GM19397 (cell line): ENCODE measurements at regions not wholly inside any gene's neighbourhood (a gene's known extent, or its start where the extent isn't known, plus 50 kb on each side); places are given as distances from the start of the nearest gene placed in this dataset.
"Not testable (repeated sequence)": the region's sequence is repeated elsewhere in the genome, so short reads cannot be mapped to it uniquely, and the experiment has no call there.

Source experiments
- ATAC-seq: cut with Tn5 transposase; IDR thresholded peaks from one replicate; pipeline ENCODE4 v1.9.1; 2021; ENCODE audit warnings: mild to moderate bottlenecking, moderate library complexity; ENCODE audit not compliant: unreplicated experiment

DNA sequence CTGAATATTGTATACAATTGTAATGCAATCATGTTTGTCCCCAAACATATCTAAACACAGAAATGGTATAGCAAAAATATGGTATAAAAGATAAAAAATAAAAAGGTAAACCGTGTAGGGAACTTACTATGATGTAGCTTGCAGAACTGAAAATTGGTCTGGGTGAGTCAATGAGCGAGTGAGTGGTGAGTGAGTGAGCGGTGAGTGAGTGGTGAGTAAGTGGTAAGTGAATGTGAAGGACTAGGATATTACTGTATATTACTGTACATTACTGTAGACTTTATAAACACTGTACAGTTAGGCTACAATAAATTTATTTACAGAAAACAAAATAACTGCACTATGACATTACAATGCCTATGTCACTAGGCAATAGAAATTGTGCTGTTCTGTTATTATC is 1163.2 kb upstream of the SORCS1 start:
- no peak for ATAC-seq

DNA sequence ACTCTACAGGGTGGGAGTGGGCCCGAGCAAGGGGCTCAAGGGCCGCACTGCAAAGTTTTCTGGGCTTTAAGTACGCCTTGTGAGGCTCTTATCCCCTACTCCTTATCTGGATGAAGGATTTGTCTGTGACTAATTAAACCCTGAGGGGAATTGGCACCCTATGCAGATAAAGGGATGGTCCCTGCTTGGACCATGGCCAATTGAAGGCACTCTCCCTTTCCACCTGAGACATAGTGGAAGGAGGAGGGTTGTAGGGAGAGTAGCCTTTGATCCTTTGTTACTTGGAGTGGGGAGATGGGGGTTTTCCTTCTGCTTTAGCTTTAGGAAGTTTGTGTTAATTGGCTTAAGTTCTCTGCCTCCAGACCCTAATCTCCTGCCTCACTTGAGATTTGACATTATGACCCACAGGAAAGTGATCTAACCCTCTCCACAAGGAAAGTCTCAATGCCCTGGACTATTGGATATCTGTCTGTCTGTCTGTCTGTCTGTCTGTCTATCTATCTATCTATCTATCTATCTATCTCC is 1158.8 kb upstream of the SORCS1 start:
- ATAC-seq = no peak

DNA sequence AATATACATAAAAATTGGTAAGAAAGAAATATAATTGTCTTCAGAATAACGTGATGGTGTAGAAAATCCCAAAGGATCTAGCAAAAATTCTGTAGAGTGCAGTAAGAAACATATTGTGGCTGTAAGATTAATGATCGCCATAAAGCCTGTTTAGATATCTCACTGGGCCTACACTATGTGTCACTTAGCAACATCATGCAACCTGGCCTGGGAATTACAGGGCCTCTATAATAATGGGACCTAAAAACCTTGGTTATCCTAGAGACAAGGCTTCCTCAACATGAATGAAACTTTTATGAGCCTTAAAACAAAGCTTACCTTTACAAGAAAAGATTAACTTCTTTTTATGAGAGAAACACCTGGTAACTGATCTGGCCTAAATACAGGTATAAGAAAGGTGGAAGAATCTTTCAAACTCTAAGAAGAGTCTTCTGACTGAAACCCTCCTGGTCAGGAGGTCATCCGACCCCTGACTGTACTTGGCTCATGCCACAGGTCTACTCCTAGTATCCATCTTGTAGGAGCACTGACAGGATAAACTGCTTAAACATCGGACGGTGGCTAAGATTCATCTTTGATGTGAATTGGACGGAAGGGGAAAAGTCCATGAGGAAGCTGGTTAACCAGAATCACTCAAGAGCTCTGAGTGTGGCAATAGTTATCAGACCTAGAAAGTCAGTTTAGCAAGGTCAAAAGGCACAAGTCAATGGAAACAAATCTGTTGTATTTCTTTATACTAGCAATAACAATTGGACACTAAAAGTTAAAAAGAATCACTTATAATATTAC is 1155.1 kb upstream of the SORCS1 start:
- no peak for ATAC-seq

DNA sequence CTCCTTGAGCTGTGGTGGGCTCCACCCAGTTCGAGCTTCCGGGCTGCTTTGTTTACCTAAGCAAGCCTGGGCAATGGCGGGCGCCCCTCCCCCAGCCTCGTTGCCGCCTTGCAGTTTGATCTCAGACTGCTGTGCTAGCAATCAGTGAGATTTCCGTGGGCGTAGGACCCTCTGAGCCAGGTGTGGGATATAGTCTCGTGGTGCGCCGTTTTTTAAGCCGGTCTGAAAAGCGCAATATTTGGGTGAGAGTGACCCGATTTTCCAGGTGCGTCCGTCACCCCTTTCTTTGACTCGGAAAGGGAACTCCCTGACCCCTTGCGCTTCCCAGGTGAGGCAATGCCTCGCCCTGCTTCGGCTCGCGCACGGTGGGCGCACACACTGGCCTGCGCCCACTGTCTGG is 1151.1 kb upstream of the SORCS1 start:
- ATAC-seq = not testable (repeated sequence)

DNA sequence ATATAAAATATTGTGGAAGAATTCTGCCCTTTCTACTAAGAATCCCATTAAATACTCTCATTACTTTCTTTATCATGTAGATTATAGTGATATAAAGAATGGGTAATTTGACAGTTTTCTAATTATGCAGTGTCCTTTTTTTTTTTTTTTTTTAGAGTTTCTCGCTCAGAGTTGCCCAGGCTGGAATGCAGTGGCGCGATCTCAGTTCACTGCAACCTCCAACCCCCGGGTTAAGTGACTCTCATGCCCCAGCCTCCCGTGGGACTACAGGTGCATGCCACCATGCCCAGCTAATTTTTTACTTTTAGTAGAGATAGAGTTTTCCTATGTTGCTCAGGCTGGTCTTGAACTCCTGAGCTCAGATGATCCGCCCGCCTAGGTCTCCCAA is 1143.4 kb upstream of the SORCS1 start:
- ATAC-seq = no peak

DNA sequence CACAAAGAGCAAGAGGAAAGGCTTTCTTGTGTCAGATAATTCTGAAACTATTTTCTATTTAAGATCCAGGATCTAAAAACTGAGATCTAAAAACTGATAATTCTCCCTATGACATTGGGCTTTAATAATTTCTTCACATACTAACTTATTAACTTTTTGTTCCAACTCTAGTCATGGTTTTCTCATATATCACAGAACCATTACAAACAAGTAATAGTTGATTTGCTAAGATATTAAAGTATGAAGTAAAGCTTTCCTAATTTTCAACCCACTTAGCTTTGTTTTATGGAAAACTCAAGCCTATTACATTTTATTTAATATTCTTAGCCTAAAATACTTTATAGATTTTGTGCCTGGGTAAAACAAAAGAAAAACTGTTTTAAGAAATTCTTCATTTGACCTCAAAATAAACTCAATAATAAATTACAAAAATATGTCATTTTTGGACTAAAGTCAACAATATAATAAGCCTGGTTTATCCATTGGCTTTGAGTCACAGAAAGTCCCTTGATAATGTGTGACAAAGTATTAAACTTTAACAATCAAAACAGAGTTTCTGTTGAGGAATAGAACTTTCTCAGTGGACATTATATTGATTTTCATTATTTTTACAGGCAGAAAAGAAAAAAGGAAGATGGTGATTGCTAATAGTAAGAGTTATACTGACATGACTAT is 1142.9 kb upstream of the SORCS1 start:
- no peak for ATAC-seq

DNA sequence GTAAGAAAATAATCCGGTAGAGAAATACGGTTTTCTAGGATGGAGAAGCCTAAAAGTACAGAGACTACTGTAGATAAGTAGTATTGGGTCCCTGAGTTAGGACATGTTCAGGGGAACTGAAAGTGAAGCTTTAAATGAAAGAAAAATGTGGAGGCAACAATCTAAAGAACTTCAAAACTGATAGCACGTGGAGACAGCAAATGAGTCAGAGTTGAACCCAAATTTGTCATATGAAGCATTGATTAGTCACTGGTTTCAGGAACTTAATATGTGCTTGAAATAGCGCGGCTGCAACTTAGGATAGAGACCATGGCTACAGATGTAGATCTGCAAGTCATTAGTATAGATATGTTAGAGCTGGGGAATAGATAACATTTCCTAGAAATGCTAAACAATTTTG is 1138.6 kb upstream of the SORCS1 start:
- ATAC-seq = no peak

DNA sequence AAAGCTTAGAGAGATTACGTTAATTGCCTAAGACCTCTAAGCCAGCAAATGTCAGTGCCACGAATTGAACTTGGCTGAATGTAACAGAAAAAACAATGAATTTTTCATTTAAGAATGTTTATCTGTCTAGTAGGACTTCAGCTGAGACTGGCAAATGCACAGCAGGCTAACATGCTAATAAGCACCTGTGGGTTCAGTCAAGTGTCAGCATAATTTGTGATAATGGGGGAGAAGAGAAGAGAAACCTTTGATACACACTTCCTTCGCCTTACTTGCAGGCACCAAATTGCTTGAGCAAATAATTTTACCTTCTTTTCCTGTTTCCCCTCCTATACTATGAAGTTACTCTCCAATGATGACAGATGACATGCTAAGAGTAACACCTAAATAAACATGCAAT is 1136.5 kb upstream of the SORCS1 start:
- ATAC-seq = no peak

DNA sequence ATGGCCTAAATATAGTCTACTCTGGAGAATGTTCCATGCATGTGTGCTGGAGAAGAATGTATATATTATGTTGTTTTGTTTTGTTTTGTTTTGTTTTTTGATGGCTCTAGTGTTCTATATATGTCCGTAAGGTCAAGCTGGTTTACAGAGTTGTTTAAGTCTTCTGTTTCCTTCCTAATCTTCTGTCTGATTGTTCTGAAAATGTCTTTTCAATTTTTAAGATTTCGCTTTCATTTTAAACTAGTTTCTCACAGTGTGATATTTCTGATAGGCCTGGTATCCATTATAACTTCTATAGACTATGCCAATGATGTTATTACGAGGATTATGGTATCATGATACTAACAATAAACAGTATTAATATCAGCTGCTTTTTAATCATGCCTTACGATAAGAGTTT is 1126.3 kb upstream of the SORCS1 start:
- ATAC-seq = no peak

DNA sequence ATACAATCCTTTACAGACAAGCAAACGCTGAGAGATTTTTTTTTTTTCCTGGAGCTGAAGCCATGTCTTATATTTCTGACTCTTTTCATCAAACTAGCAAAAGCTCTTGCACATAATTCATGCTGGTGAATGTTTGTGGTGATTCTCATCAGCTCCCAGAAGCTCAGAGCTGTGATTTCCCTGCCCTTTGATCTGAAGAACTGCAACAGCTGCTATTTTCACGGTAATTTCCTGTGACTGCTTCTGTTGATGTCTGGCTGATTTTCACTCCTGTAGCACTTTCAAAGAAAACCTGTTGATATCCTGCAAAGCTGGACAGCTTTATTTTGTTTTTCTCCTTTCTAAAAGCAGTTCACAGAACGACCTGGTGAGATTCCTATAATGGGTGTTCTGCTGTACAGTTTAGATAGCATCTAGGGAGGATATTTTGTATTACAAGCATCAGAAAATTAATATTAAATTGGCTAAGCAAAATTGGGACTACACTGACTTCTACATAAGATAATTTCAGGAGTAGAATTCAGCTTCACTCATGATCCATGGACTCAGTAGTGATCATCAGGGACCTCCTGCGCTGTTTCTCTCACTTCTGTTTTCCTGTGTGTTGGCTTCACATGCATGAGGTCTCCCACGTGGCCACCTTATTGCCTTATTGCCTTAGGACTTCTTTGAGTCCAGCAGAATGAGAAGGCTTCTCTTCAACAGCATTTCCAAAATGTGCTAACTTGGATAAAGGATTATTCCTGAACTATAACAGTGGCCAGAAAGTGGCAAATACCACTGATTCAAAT is 1111.6 kb upstream of the SORCS1 start:
- no peak for ATAC-seq

DNA sequence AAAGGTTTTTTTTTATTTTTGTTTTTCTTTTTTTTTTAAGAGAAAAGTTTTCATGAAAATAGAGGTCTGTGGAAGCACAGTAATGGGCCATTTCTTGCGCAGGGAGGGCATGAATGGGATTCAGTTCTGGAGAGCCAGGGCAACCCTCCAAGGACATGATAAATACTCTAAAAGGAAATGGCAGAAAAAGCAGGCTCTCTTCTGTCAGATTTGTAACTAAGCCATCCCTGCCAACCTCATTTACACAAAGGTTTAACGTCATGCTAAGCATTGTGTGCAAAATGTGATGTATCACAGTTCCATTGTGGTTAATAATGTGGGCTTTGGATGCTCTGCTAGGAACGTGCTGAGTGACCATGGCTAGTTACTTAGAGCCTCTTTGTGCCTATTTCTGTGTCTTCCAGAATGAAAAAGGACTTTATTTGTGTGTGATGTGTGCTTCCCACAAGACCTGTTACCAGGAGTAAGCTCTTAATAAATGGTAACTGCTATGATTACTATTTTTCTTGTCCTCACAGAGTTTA is 1095.9 kb upstream of the SORCS1 start:
- no peak for ATAC-seq

DNA sequence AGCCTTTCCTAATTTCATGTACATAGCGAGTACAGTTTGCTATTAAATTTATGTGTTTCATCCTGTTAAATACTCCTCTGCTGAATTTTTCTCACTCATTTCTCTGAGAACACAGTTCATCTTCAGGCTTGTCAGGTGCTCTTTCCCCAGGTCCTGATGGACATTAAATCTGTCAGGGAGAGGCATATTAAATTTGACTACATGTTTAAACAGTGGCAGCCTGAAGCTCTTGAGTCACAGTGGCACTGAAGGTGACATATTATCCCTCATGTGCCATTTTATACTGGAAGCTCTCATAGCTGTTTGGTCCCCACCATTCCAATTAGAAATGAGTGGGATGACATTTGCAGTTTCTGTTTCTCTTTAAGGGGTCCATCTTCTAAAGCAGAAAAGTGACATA is 1089.6 kb upstream of the SORCS1 start:
- no peak for ATAC-seq

DNA sequence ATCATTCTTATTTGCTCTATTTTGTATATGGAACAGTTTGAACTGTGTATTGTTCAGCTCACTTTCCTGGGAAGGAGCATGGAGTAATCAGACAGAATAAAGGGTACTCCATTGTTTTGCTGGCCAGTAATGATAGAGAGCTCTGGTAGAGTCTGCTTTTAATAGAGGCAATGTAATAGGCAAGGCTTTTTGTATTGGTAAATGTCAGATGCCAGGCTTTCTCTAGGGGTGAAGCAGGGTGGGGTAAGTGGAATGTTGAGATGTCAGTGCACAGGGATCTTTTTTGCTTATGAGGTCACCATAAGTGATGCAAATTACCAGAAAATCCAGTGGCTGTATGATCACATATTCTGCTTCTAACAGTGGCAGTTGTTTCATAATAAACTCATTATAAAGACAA is 1088.3 kb upstream of the SORCS1 start:
- ATAC-seq = no peak

DNA sequence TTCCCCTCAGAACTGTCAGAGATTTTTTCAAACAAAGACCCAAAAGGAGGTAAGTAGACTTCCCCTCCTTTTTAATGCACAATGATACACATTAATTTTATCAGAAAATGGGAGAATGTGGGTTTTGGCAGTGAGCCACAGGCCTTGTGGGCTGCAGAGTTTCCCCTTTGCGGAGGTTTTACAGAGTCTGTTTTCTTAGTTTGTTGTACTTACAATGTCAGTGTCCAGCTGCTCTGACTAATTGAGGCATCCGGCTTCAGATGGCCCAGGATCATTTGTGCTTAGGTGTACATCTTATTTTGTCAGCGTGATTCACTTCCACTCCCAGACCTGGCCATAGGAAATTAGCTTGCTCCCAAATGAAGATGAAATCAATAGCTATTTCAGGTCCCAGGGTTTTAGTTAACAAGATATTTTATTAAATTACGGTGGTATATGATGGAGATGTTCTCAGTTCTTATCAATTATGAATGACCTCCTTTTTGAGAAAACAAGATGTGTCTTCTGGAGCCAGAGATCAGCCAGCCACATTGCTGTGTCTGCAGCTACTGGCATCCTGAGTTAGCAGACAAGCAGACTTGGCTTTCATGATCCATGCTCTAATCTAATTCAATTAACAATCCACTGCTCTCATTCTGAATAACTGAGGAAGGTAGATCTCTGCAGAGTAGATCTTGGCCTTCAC is 1086.6 kb upstream of the SORCS1 start:
- no peak for ATAC-seq

DNA sequence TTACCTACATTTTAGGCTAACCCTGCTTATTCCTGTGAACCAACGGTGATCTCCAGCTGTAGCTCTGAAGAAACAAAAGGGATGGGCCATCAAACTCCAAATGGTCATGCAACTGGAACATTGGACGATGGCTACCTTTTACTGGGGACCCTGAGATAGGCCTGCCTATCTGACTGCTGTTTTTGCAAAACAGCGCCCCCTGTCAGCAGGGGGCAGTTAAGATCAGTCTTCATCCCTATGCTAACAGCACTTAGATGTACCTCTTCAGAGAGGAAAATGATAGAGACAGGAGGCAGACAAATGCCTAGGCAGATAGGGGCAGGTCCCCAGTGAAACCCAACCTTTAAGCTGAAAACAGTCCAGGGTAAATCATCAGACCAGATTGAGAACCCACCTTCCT is 1085.4 kb upstream of the SORCS1 start:
- ATAC-seq = no peak

DNA sequence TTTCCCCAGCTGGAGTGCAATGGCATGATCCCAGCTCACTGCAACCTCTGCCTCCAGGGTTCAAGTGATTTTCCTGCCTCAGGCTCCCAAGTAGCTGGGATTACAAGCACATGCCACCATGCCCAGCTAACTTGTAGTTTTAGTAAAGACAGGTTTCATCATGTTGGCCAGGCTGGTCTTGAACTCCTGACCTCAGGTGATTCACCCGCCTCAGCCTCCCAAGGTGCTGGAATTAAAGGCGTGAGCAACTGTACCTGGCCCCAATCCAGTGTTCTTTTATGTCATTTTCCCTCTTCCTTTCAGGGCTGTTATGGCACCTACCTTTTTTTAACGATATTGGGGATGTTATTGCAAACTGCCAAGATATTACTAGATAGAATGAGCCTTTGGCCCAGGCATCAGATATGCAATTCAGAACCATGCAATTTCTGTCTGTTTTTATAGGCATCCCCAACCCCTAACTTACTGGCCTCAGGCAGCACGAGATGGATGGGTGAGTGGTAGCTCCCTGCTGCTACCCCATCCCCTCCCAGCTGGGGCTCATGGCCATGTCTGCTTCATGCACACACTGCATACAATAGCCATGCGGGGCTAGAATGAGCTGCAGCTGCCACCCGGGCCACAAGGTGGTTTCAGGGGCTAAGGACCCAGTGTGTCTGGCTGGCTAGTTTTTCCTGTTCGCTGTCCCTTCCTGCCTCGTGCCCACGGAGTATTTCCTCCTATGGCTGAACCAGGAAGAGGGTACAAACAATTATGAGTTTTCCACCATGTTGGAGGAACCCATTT is 1080.1 kb upstream of the SORCS1 start:
- no peak for ATAC-seq

DNA sequence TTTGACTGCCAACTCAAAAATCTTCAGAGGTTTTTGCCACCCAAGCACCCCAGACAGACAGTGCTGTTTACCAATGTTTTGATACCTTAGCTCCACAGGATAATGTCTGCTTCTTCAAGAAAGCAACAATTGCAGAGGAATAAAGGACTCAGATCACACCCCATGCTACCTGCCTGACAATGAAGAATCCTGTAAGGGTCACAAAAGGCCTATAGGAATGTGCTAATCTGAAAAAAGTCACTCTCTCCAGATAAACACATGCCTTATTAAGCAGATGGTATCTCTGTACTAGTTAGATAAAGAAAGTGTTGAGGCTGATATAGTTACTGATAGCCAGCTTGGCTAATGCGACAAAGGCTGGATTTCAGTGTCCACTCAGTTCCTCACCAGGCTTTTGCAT is 1076.7 kb upstream of the SORCS1 start:
- no peak for ATAC-seq

DNA sequence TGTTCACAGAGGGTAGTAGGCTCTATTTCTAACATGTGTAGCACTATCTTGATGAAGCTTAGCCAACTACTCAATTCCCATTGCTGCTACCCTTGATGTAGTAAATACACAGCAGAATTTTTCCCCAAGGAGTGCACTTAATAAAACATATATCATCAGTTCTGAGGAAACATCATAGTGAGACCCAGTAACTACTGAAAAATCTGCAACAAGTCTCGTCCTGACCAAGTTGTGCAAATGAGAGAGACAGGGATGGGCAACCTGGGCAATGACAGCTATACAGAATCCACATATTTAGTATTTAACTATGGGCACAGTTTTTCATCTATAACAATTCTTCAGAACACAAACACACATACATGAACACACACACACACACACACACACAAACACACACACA is 1073.8 kb upstream of the SORCS1 start:
- ATAC-seq = no peak

DNA sequence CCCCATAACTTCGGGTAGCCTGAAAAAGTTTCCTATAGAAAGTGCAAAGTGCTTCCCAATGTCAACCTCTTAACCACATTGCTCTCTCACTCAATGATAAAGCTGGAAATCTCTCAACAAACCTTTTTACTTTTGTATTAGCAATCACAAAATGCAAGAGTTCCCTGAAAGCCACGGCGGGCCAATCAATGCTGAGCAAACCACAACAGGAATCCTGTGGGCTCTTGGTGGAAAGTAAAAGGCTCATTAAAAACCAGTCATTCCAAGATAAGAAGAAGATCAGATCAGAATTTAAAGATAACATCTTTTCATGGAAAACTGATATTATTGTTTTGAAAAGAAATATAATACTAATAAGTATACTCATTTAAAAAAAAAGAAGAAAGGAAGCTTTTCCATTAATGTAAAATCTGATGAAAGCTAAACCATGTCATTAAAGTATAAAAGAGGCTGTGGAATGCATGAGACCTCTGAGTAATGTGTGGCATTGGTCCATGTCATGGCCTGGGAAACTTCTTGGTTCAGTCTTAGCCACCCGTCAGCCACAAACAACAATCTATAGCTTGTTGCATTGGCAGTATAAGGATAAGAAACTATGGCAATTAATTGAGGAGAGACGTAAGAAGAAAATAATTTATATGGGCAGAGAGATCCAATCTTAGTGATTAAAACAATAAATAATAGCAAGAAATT is 1066.1 kb upstream of the SORCS1 start:
- no peak for ATAC-seq
